ENCODE measurements at regions not wholly inside any gene's neighbourhood (a gene's known extent, or its start where the extent isn't known, plus 50 kb on each side); places are given as distances from the start of the nearest gene placed in this dataset.

GRCh38 chr6:91490671-91491301 lies 903.9 kb upstream of the MAP3K7 start (continued):
- TF ChIP-seq RUNX3 (IDR thresholded peaks at IDR 0.05; ENCODE audit: low read length) = peak; percentile 79
- TF ChIP-seq STAT1 (conservative IDR thresholded peaks at IDR 0.05) = no peak
- TF ChIP-seq ZSCAN29 (IDR thresholded peaks at IDR 0.05) = no peak
- TF ChIP-seq SUPT20H (IDR thresholded peaks at IDR 0.05; ENCODE audit: borderline replicate concordance, control insufficient read depth, low read depth, low read length) = no peak
- no peak for TF ChIP-seq TBL1XR1 (IDR thresholded peaks at IDR 0.05; ENCODE audit: low read depth, low read length)
- TF ChIP-seq CBFB (IDR thresholded peaks at IDR 0.05; ENCODE audit: low read depth) = no peak
- TF ChIP-seq SP1 (IDR thresholded peaks at IDR 0.05; ENCODE audit: low read depth, low read length) = no peak
- no peak for TF ChIP-seq MEF2A (IDR thresholded peaks at IDR 0.05; ENCODE audit: insufficient read depth, low read depth, low read length)
- no peak for TF ChIP-seq SMAD5 (IDR thresholded peaks at IDR 0.05; ENCODE audit: low read depth)
- peak; percentile 67 for TF ChIP-seq MTA2 (IDR thresholded peaks at IDR 0.05; ENCODE audit: low read depth)
- TF ChIP-seq YY1 (IDR thresholded peaks at IDR 0.05; ENCODE audit: low read depth, low read length) = no peak
- peak; percentile 76 for TF ChIP-seq JUNB (IDR thresholded peaks at IDR 0.05)
- TF ChIP-seq ZBTB4 (CRISPR knock-in tag; IDR thresholded peaks at IDR 0.05) = no peak
- TF ChIP-seq EP300 (IDR thresholded peaks at IDR 0.05; ENCODE audit: borderline replicate concordance in 1 of 2, control insufficient read depth in 1 of 2, low read depth in 2 of 2, low read length in 2 of 2) = peak in 1 of 2 experiments; percentile 49; a peak in 1 of 4 replicates
- TF ChIP-seq IKZF2 (IDR thresholded peaks at IDR 0.05) = peak; percentile 44 to 65; a peak in 3 of 4 replicates
- TF ChIP-seq FOXM1 (IDR thresholded peaks at IDR 0.05; ENCODE audit: low read depth, low read length) = 0 out of 2 replicates have a peak, but pooled peaks have one; percentile 25

Data from GM12878 (cell line).